CD8-positive, alpha-beta memory T cell (primary cell): ENCODE measurements at regions not wholly inside any gene's neighbourhood (a gene's known extent, or its start where the extent isn't known, plus 50 kb on each side); places are given as distances from the start of the nearest gene placed in this dataset.
A peak's percentile ranks its signal among the peaks of the same experiment; 100 is the strongest.
"Not testable (repeated sequence)": the region's sequence is repeated elsewhere in the genome, so short reads cannot be mapped to it uniquely, and the experiment has no call there.

Experiments
- CTCF ChIA-PET: fragments of 350-600 bp; sonication (Branson Sonifier 250); formaldehyde crosslinking; loops from one replicate; lab custom pipeline; 2021; ENCODE audit warnings: antibody characterized with exemption; lab: Charles Lee
- POLR2A ChIA-PET: fragments of 350-600 bp; sonication (Branson Sonifier 250); formaldehyde crosslinking; loops from one replicate; lab custom pipeline; 2021; ENCODE audit warnings: antibody characterized with exemption; lab: Charles Lee
- DNase-seq, 5 donors: peaks; one replicate each; pipeline versions ENCODE4 v3.0.0 to v3.0.0-alpha.2; 2020 to 2022; ENCODE audit warnings: mixed read lengths in 1 of 5
- H3K27ac ChIP-seq: one replicate; pipeline ENCODE4 v1.7.0; 2013; ENCODE audit warnings: low read depth, mild to moderate bottlenecking, low read length, moderate library complexity
- H3K27me3 ChIP-seq: 2 replicates; pipeline ENCODE4 v1.7.0; 2013; ENCODE audit warnings: low read length, mild to moderate bottlenecking; ENCODE audit not compliant: insufficient read depth, poor library complexity, severe bottlenecking
- H3K36me3 ChIP-seq: 2 replicates; pipeline ENCODE4 v1.7.0; 2013; ENCODE audit warnings: mild to moderate bottlenecking, low read length, moderate library complexity; ENCODE audit not compliant: insufficient read depth
- H3K4me1 ChIP-seq: 2 replicates; pipeline ENCODE4 v1.7.0; 2013; ENCODE audit warnings: mild to moderate bottlenecking, low read length, moderate library complexity; ENCODE audit not compliant: insufficient read depth
- H3K4me3 ChIP-seq: 2 replicates; pipeline ENCODE4 v1.7.0; 2013; ENCODE audit warnings: mild to moderate bottlenecking, low read length
- H3K9me3 ChIP-seq: 2 replicates; pipeline ENCODE4 v1.7.0; 2013; ENCODE audit warnings: mild to moderate bottlenecking, low read length
- H3K27ac Mint-ChIP-seq, 8 donors: one replicate each; pipeline ENCODE4 v1.8.0; 2020 to 2021; ENCODE audit warnings: mixed read lengths in 8 of 8, mild to moderate bottlenecking in 6 of 8, inconsistent platforms in 3 of 8, moderate library complexity in 3 of 8
- H3K27me3 Mint-ChIP-seq, 2 donors: one replicate each; pipeline ENCODE4 v1.8.0; 2020 to 2021; ENCODE audit warnings: mixed read lengths in 2 of 2, mild to moderate bottlenecking in 1 of 2, moderate library complexity in 1 of 2
- H3K36me3 Mint-ChIP-seq, 3 donors: one replicate each; pipeline ENCODE4 v1.8.0; 2020 to 2021; ENCODE audit warnings: mixed read lengths in 3 of 3, inconsistent platforms in 1 of 3, mild to moderate bottlenecking in 1 of 3
- H3K4me1 Mint-ChIP-seq, 3 donors: one replicate each; pipeline ENCODE4 v1.8.0; 2020 to 2021; ENCODE audit warnings: mixed read lengths in 3 of 3, inconsistent platforms in 1 of 3, mild to moderate bottlenecking in 1 of 3
- H3K4me3 Mint-ChIP-seq, 7 donors: one replicate each; pipeline ENCODE4 v1.8.0; 2020 to 2021; ENCODE audit warnings: mixed read lengths in 7 of 7, mild to moderate bottlenecking in 6 of 7, moderate library complexity in 4 of 7, inconsistent platforms in 2 of 7
- H3K9me3 Mint-ChIP-seq, 5 donors: one replicate each; pipeline ENCODE4 v1.8.0; 2020 to 2022; ENCODE audit warnings: mixed read lengths in 5 of 5, mild to moderate bottlenecking in 3 of 5, moderate library complexity in 2 of 5, inconsistent platforms in 1 of 5

- Histone ChIP-seq H3K4me3 (no peak overlapping the region), H3K9me3 (no peaks in the 10 kb centered on the region), H3K27me3 (no peaks in the 10 kb centered on the region), H3K27ac (no peak overlapping the region), H3K4me1 (peaks cover 3% of the 10 kb centered on the region), H3K36me3 (no peaks in the 10 kb centered on the region)
- Mint-ChIP-seq H3K4me1 (peaks cover 6 to 9% (median 9%) of the 10 kb centered on the region in 3 donors), H3K4me3 (no peak overlapping the region), H3K36me3 (peaks cover 0 to 1% (median 0%) of the 10 kb centered on the region in 3 donors), H3K27ac (no peak overlapping the region), H3K27me3 (peaks cover 1 to 7% of the 10 kb centered on the region in 2 donors), H3K9me3 (no peaks in the 10 kb centered on the region)
- DNase-seq = no peak
- POLR2A ChIA-PET = no interaction called here
- CTCF ChIA-PET = interaction anchor here (1.3 kb wide), 1 partner anchor 40 kb away, joined by 3 read pairs; no protein-coding TSS in a partner anchor
Observed at GRCh38 chr6:27119761-27120160, 127.7 kb upstream of the PRSS16 start.

- DNase-seq = no peak
- no peak overlapping the region for H3K4me3 Mint-ChIP-seq
- H3K9me3 Mint-ChIP-seq = no peaks in the 10 kb centered on the region
- Histone ChIP-seq H3K9me3 (no peaks in the 10 kb centered on the region), H3K27ac (no peak overlapping the region), H3K27me3 (no peaks in the 10 kb centered on the region), H3K36me3 (no peaks in the 10 kb centered on the region), H3K4me3 (no peak overlapping the region), H3K4me1 (peaks cover 6% of the 10 kb centered on the region)
- peaks cover 0 to 4% of the 10 kb centered on the region in 2 donors for H3K27me3 Mint-ChIP-seq
- ChIA-PET POLR2A (no interaction called here), CTCF (no interaction called here)
- H3K27ac Mint-ChIP-seq = peak overlapping the region in 1 of 8 donors; percentile 63
- peaks cover 13 to 15% (median 15%) of the 10 kb centered on the region in 3 donors for H3K4me1 Mint-ChIP-seq
- H3K36me3 Mint-ChIP-seq = no peaks in the 10 kb centered on the region
Observed at GRCh38 chr6:27121640-27122039, 125.9 kb upstream of the PRSS16 start.

- ChIA-PET POLR2A (no interaction called here), CTCF (interaction anchor here (0.6 to 1.1 kb wide), 2 partner anchors 672 to 927 kb away, joined by 3 read pairs; no protein-coding TSS in a partner anchor)
- Mint-ChIP-seq H3K4me1 (peaks cover 24 to 27% (median 26%) of the 10 kb centered on the region in 3 donors), H3K36me3 (no peaks in the 10 kb centered on the region), H3K27ac (peak overlapping the region in 1 of 8 donors; percentile 11), H3K9me3 (no peaks in the 10 kb centered on the region), H3K4me3 (no peak overlapping the region), H3K27me3 (no peaks in the 10 kb centered on the region)
- Histone ChIP-seq H3K9me3 (no peaks in the 10 kb centered on the region), H3K4me3 (no peak overlapping the region), H3K27me3 (no peaks in the 10 kb centered on the region), H3K4me1 (peaks cover 13% of the 10 kb centered on the region), H3K27ac (no peak overlapping the region), H3K36me3 (no peaks in the 10 kb centered on the region)
- no peak for DNase-seq
Observed at GRCh38 chr6:27124252-27124657, 123.2 kb upstream of the PRSS16 start.

GRCh38 chr6:27126046-27126814, 121.3 kb upstream of the PRSS16 start:
- no peaks in the 10 kb centered on the region for H3K27me3 ChIP-seq
- H3K4me3 ChIP-seq = peak overlapping the region; percentile 54
- H3K27ac Mint-ChIP-seq = peak overlapping the region; percentile 36 to 90 (median 86)
- no peaks in the 10 kb centered on the region for H3K9me3 Mint-ChIP-seq
- peak overlapping the region in 6 of 7 donors; percentile 1 to 80 (median 74) for H3K4me3 Mint-ChIP-seq
- peaks cover 17 to 21% (median 18%) of the 10 kb centered on the region in 3 donors for H3K4me1 Mint-ChIP-seq
- ChIA-PET CTCF (interaction anchor here (0.7 to 2.8 kb wide), 18 partner anchors 11 to 792 kb away, joined by 3 to 35 read pairs (median 5); a partner anchor contains a TSS), POLR2A (interaction anchor here (1.0 to 1.2 kb wide), 4 partner anchors 21 to 767 kb away, joined by 4 to 13 read pairs (median 6); a partner anchor contains a TSS)
- H3K36me3 ChIP-seq = no peaks in the 10 kb centered on the region
- no peaks in the 10 kb centered on the region for H3K36me3 Mint-ChIP-seq
- peaks cover 13% of the 10 kb centered on the region for H3K4me1 ChIP-seq
- no peaks in the 10 kb centered on the region for H3K27me3 Mint-ChIP-seq
- no peaks in the 10 kb centered on the region for H3K9me3 ChIP-seq
- no peak for DNase-seq
- H3K27ac ChIP-seq = peak overlapping the region; percentile 89

GRCh38 chr6:27126815-27127537, 120.5 kb upstream of the PRSS16 start:
- Histone ChIP-seq H3K36me3 (no peaks in the 10 kb centered on the region), H3K27ac (peak overlapping the region; percentile 89), H3K9me3 (no peaks in the 10 kb centered on the region), H3K4me1 (peaks cover 15% of the 10 kb centered on the region), H3K27me3 (no peaks in the 10 kb centered on the region), H3K4me3 (peak overlapping the region; percentile 54)
- Mint-ChIP-seq H3K4me1 (peaks cover 16 to 21% (median 18%) of the 10 kb centered on the region in 3 donors), H3K36me3 (no peaks in the 10 kb centered on the region), H3K27me3 (no peaks in the 10 kb centered on the region), H3K4me3 (peak overlapping the region; percentile 69 to 80 (median 77)), H3K27ac (peak overlapping the region; percentile 21 to 90 (median 86)), H3K9me3 (no peaks in the 10 kb centered on the region)
- ChIA-PET POLR2A (interaction anchor here (0.5 to 1.4 kb wide), 8 partner anchors 20 to 766 kb away, joined by 3 to 13 read pairs (median 4); a partner anchor contains a TSS), CTCF (interaction anchor here (0.7 to 2.8 kb wide), 20 partner anchors 12 to 793 kb away, joined by 3 to 35 read pairs (median 5); a partner anchor contains a TSS)
- peak; percentile 71 to 87 (median 77) for DNase-seq

GRCh38 chr6:27127874-27128273, 119.6 kb upstream of the PRSS16 start:
- H3K27me3 Mint-ChIP-seq = not testable (repeated sequence)

GRCh38 chr6:27128311-27129094, 119.0 kb upstream of the PRSS16 start:
- Mint-ChIP-seq H3K27ac (peak overlapping the region in 2 of 8 donors; percentile 8 to 53), H3K4me1 (peaks cover 18 to 26% (median 21%) of the 10 kb centered on the region in 3 donors), H3K9me3 (no peaks in the 10 kb centered on the region), H3K27me3 (no peaks in the 10 kb centered on the region), H3K4me3 (peak overlapping the region in 1 of 7 donors; percentile 35), H3K36me3 (no peaks in the 10 kb centered on the region)
- ChIA-PET CTCF (interaction anchor here (1.3 to 2.8 kb wide), 5 partner anchors 21 to 1227 kb away, joined by 3 to 35 read pairs (median 11); no protein-coding TSS in a partner anchor), POLR2A (interaction anchor here (0.6 to 1.2 kb wide), 2 partner anchors 16 to 19 kb away, joined by 3 to 7 read pairs; a partner anchor contains a TSS)
- DNase-seq = no peak
- Histone ChIP-seq H3K4me1 (peaks cover 18% of the 10 kb centered on the region), H3K36me3 (no peaks in the 10 kb centered on the region), H3K9me3 (no peaks in the 10 kb centered on the region), H3K27me3 (no peaks in the 10 kb centered on the region), H3K4me3 (no peak overlapping the region), H3K27ac (peak overlapping the region; percentile 89)

More at GRCh38 chr6:27127874-27128273, 119.6 kb upstream of the PRSS16 start:
- Histone ChIP-seq H3K4me1 (peaks cover 18% of the 10 kb centered on the region), H3K27ac (peak overlapping the region; percentile 89)
- peaks cover 16 to 21% (median 18%) of the 10 kb centered on the region in 3 donors for H3K4me1 Mint-ChIP-seq
- H3K9me3 Mint-ChIP-seq, H3K4me3 Mint-ChIP-seq, H3K36me3 Mint-ChIP-seq, DNase-seq, H3K9me3 ChIP-seq, H3K4me3 ChIP-seq, H3K36me3 ChIP-seq, H3K27me3 ChIP-seq, H3K27ac Mint-ChIP-seq: not testable (repeated sequence)
- CTCF ChIA-PET = interaction anchor here (1.2 to 2.8 kb wide), 11 partner anchors 13 to 1227 kb away, joined by 3 to 35 read pairs (median 5); a partner anchor contains a TSS
- POLR2A ChIA-PET = interaction anchor here (0.6 to 1.4 kb wide), 6 partner anchors 17 to 765 kb away, joined by 3 to 13 read pairs (median 4); a partner anchor contains a TSS
